Testis (tissue), 2 donors: ENCODE measurements at regions not wholly inside any gene's neighbourhood (a gene's known extent, or its start where the extent isn't known, plus 50 kb on each side); places are given as distances from the start of the nearest gene placed in this dataset.

Experiments used
- POLR2A ChIP-seq: fragments of 450-650 bp; IDR thresholded peaks from one replicate; pipeline ENCODE4 v1.6.1; 2017; ENCODE audit warnings: antibody characterized with exemption, mild to moderate bottlenecking, moderate library complexity
- TF ChIP-seq, protein P1 (sequence below), 3 experiments: fragments of 450-650 bp in 2 of 3; fragments of 200-600 bp in 1 of 3; sonication (generic) in 1 of 3; IDR thresholded peaks; one replicate each; pipeline ENCODE4 v1.5.1; 2016 to 2019; ENCODE audit warnings: antibody characterized with exemption in 3 of 3, mild to moderate bottlenecking in 2 of 3, moderate library complexity in 1 of 3

DNA sequence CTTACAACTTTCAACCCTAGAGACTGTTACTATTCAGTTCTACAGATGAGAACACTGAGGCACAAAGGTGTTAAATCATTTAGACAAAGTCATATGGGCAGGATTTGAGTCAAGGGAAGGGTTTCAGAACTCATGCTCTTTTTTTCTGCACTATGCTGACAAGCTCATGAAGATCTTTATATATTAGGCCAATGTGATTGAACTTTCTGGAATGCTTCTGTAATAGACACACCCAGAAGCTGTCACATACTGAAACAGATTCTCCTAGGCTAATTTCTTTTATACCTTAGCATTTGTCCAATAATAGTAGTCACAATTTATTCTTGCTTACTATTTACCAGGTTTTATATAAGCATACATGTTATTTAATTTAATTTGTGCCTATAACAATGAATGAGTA, 164.0 kb downstream of the ALG10B start:
- TF ChIP-seq POLR2A, result no peak
- TF ChIP-seq, protein P1, sequence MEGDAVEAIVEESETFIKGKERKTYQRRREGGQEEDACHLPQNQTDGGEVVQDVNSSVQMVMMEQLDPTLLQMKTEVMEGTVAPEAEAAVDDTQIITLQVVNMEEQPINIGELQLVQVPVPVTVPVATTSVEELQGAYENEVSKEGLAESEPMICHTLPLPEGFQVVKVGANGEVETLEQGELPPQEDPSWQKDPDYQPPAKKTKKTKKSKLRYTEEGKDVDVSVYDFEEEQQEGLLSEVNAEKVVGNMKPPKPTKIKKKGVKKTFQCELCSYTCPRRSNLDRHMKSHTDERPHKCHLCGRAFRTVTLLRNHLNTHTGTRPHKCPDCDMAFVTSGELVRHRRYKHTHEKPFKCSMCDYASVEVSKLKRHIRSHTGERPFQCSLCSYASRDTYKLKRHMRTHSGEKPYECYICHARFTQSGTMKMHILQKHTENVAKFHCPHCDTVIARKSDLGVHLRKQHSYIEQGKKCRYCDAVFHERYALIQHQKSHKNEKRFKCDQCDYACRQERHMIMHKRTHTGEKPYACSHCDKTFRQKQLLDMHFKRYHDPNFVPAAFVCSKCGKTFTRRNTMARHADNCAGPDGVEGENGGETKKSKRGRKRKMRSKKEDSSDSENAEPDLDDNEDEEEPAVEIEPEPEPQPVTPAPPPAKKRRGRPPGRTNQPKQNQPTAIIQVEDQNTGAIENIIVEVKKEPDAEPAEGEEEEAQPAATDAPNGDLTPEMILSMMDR (IDR thresholded peaks at IDR 0.05), result no peak
